ENCODE measurements at regions not wholly inside any gene's neighbourhood (a gene's known extent, or its start where the extent isn't known, plus 50 kb on each side); places are given as distances from the start of the nearest gene placed in this dataset.

DNA sequence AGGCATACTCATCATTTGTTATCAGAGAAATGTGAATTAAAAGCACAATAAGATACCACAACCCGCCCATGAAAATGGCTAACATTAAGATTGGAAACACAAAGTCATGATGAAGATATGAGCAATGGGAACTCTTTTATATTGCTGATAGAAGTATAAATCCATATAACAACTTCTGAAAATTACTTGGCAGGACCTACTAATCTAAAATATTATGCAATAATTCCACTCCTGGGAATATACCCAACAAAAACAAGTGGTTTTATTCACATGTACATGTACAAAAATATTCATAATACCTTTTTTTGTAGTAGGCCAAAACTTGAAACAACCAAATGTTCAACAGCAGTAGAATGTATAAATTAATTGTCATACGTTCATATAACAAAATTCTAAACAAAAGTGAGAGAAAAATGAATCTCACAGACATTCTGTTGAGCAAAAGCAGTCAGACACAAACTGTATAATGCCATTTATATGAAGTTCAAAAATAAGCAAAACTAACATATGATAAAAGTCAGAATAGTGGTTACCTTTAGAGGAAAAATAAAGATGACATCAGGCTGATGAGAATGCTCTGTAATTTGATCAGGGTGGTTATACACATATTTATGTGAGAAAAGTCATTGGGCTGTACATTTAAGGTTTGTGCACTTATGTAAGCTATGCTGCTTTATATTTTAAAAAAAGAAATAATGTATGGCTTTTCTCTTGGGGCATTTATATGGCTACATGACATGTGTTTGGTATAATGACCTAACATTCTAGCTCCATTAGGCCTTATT, 309.2 kb upstream of the KITLG start:
- Histone ChIP-seq H3K27ac (no peak overlapping the region), H3K27me3 (no peaks in the 10 kb centered on the region), H3K4me1 (ENCODE audit: insufficient read depth) (no peaks in the 10 kb centered on the region), H3K36me3 (no peaks in the 10 kb centered on the region), H3K4me3 (no peak overlapping the region), H3K9me3 (no peaks in the 10 kb centered on the region)
- TF ChIP-seq POLR2A (IDR thresholded peaks at IDR 0.05) (no peak), EP300 (IDR thresholded peaks at IDR 0.05) (no peak)
- TF ChIP-seq, protein P1, sequence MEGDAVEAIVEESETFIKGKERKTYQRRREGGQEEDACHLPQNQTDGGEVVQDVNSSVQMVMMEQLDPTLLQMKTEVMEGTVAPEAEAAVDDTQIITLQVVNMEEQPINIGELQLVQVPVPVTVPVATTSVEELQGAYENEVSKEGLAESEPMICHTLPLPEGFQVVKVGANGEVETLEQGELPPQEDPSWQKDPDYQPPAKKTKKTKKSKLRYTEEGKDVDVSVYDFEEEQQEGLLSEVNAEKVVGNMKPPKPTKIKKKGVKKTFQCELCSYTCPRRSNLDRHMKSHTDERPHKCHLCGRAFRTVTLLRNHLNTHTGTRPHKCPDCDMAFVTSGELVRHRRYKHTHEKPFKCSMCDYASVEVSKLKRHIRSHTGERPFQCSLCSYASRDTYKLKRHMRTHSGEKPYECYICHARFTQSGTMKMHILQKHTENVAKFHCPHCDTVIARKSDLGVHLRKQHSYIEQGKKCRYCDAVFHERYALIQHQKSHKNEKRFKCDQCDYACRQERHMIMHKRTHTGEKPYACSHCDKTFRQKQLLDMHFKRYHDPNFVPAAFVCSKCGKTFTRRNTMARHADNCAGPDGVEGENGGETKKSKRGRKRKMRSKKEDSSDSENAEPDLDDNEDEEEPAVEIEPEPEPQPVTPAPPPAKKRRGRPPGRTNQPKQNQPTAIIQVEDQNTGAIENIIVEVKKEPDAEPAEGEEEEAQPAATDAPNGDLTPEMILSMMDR (IDR thresholded peaks at IDR 0.05): no peak
- whole genome bisulfite sequencing, 3 donors: 29 to 34% (median 30%) methylated on average over 2 of the region's 2 CpGs
- DNase-seq: no peak
- intact Hi-C loops (cut with DNase I): no loop called here

DNA sequence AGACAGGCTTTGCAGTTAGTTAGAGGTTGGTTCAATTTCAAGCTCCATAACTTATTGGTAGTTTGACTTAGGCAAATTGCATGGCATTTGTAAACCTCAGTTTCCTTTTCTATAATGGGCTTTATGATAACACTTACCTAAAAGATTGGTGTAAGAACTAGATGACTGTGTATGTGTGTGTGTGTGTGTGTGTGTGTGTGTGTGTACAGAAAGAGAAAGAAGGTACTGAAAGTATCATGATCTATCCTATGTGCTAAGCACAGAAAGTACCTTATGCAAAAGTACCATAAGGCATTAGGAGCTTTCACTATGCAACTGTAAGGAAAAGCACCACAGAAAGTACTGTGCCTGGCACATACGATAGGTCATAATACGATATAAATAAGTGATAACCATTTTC, 304.3 kb upstream of the KITLG start:
- Histone ChIP-seq H3K9me3 (no peaks in the 10 kb centered on the region), H3K4me1 (ENCODE audit: insufficient read depth) (no peaks in the 10 kb centered on the region), H3K36me3 (no peaks in the 10 kb centered on the region), H3K4me3 (no peak overlapping the region), H3K27ac (no peak overlapping the region), H3K27me3 (no peaks in the 10 kb centered on the region)
- intact Hi-C loops (cut with DNase I): no loop called here
- TF ChIP-seq POLR2A (IDR thresholded peaks at IDR 0.05) (no peak), EP300 (IDR thresholded peaks at IDR 0.05) (no peak)
- TF ChIP-seq, protein P1 (IDR thresholded peaks at IDR 0.05): no peak
- WGBS, 3 donors: 93 to 97% (median 95%) methylated on average over 2 of the region's 2 CpGs
- no peak for DNase-seq

DNA sequence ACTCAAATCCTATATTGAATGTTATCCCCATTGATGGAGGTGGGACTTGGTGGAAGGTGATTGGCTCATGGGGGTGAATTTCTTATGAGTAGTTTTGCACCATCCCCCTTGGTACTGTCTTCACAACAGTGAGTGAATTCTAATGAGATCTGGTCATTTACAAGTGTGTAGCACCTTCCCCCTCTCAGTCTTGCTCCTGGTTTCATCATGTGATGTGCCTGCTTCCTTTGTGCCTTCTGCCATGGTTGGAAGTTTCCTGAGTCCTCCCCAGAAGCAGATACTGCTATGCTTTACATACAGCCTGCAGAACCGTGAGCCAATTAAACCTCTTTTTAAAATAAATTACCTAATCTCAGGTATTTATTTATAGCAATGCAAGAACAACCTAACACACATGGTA, 302.4 kb upstream of the KITLG start:
- Histone ChIP-seq H3K9me3 (no peaks in the 10 kb centered on the region), H3K27me3 (no peaks in the 10 kb centered on the region), H3K4me1 (ENCODE audit: insufficient read depth) (no peaks in the 10 kb centered on the region), H3K36me3 (no peaks in the 10 kb centered on the region), H3K27ac (no peak overlapping the region), H3K4me3 (no peak overlapping the region)
- intact Hi-C loops (cut with DNase I): no loop called here
- no peak for TF ChIP-seq POLR2A (IDR thresholded peaks at IDR 0.05)
- TF ChIP-seq, protein P1 (IDR thresholded peaks at IDR 0.05): no peak
- TF ChIP-seq EP300 (IDR thresholded peaks at IDR 0.05): no peak
- no peak for DNase-seq
- WGBS, 3 donors: 90 to 97% (median 90%) methylated on average over 1 of the region's 1 CpG

DNA sequence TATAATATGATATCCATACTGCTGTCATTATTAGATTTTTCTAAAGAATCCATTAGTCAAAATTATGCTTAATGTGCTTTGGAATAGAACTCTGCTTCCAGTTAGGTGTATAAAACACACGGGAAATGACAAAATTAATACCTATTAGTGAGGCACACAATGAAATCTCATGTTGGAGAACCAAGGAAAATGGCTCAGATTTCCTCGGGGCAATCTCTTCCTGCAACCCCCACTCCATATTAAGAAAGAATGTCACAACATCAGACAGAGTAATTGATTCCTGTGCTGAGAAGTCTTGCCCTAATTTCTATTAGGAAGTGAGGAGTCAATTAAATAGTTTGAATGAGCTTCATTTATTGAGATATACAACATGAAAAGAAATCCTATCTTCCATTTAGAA, 299.8 kb upstream of the KITLG start:
- TF ChIP-seq POLR2A (IDR thresholded peaks at IDR 0.05) (no peak), EP300 (IDR thresholded peaks at IDR 0.05) (no peak)
- TF ChIP-seq, protein P1 (IDR thresholded peaks at IDR 0.05): no peak
- no peaks in the 10 kb centered on the region for H3K36me3 ChIP-seq
- H3K4me3 ChIP-seq: no peak overlapping the region
- DNase-seq: no peak
- 86 to 91% (median 87%) methylated on average over 2 of the region's 2 CpGs for WGBS, 3 donors
- H3K9me3 ChIP-seq: no peaks in the 10 kb centered on the region
- no peaks in the 10 kb centered on the region for H3K27me3 ChIP-seq
- H3K27ac ChIP-seq: no peak overlapping the region
- intact Hi-C loops (cut with DNase I): no loop called here
- H3K4me1 ChIP-seq (ENCODE audit: insufficient read depth): no peaks in the 10 kb centered on the region

Data from ovary (tissue), 7 donors.